GM12874 (cell line): ENCODE measurements at regions not wholly inside any gene's neighbourhood (a gene's known extent, or its start where the extent isn't known, plus 50 kb on each side); places are given as distances from the start of the nearest gene placed in this dataset.

Experiments
- TF ChIP-seq, protein P1 (sequence below): IDR thresholded peaks from 2 replicates; pipeline ENCODE4 v1.5.1; 2011; ENCODE audit warnings: low read depth, mild to moderate bottlenecking, control low read depth, low read length, moderate library complexity; ENCODE audit not compliant: insufficient read depth

DNA sequence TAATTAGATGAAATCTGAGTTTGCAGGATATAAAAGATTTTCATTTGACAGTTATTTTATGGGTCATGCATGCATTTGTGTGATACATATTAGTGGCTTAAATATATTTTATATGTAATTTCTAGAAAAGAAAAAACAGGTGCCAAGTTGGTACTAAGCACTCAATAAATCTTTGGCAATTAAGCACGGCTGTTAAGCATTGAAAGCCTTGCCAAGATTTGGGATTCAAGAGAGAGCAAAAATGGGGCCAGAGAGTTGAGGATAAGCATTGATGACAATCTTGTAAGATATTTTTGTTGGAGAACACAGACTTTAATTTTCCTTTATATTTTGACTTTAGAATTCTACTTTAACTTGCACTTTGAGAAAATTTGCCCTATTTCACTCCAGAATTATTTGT is 249.8 kb upstream of the MAD2L1 start:
- TF ChIP-seq, protein P1, sequence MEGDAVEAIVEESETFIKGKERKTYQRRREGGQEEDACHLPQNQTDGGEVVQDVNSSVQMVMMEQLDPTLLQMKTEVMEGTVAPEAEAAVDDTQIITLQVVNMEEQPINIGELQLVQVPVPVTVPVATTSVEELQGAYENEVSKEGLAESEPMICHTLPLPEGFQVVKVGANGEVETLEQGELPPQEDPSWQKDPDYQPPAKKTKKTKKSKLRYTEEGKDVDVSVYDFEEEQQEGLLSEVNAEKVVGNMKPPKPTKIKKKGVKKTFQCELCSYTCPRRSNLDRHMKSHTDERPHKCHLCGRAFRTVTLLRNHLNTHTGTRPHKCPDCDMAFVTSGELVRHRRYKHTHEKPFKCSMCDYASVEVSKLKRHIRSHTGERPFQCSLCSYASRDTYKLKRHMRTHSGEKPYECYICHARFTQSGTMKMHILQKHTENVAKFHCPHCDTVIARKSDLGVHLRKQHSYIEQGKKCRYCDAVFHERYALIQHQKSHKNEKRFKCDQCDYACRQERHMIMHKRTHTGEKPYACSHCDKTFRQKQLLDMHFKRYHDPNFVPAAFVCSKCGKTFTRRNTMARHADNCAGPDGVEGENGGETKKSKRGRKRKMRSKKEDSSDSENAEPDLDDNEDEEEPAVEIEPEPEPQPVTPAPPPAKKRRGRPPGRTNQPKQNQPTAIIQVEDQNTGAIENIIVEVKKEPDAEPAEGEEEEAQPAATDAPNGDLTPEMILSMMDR: no peak

DNA sequence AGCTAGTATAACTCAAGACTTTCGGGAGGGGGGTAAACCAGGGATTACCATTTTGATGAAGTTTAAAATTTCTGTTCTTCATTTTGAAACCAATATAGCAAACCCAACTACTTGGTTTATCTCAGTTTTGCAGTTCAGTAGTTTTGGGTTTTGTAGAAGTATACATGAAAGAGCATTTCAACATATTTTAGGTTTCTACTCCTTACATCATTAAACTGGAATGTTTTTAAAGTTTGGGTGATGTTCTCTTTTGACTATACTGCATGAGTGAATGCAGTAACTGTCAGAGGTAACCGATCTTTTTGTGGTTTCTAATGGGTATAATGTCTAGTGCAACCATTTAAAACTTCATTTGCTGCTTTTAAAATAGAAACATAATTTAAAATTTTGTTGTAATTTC is 248.3 kb upstream of the MAD2L1 start:
- TF ChIP-seq, protein P1: no peak

DNA sequence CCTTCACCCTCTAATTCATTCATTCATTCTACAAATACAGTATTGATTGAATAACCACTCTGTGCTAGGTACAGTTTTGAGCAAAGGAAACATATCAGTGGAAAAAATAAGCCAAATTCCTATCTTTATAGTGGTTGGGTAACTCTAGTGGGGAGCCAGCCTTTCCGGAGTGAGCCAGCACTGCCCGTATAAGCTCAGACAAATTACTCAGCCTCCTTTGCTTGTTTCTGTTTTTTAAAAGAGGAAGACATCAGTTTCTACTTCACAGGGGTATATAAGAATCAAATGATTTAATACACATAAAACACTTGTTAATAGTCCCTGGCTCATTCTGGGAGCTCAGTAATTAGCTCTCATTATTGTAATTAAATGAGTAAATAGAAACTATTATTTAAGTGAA is 238.2 kb upstream of the MAD2L1 start:
- TF ChIP-seq, protein P1: no peak

DNA sequence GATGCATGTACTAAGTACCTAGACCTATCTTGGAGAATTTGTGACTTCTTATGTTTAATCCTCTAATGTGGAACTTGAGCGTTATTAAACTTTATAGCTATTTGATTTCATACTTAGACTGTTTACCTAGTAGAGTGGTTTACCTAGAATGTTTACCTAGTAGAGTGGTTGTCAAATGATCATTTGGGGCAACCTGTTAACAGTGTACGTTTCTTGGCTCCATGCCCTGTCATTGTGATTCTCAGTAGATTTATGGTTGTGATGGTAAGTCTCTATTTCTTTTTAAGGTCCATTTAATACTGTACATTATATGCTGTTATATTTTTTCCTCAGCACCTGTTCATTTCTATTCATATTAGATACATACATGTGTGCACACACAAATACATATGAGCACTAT is 233.0 kb upstream of the MAD2L1 start:
- TF ChIP-seq, protein P1: no peak

DNA sequence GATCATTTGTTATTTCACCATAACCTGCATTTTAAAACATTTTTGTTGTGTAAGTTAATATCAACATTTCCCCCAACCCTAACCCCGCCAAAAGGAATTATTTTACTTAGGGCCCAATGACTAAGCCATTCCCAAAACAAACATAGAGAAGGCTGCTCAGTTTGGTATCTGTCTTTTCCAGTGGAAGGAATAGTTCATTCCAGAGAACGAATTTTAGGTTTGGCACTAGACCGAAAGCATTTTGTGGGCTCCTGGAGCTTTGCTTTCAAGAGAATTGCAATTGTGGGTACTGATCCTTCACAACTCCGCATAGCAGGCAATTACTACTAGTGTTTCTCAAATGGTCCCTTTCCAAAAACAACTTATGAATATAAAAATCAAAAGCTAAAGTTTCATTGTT is 226.7 kb upstream of the MAD2L1 start:
- TF ChIP-seq, protein P1: no peak

DNA sequence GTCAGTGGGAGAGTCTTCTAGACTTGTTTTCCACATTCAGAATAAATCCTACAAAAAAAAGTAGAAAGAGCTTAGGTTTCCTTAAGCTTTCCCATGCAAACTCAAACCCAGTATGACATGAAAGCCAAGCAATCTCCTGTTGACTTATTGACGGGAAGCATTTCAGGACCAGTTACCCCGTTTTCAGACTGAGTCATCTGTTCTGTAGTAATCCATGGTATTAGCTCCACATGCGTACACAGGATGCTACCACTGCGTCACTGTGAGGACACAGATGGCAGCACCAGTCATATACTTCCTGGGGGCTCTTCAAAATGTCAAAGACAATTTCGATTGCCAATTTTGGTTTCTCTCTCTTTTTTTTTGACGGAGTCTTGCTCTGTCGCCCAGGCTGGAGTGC is 224.9 kb upstream of the MAD2L1 start:
- TF ChIP-seq, protein P1: no peak

DNA sequence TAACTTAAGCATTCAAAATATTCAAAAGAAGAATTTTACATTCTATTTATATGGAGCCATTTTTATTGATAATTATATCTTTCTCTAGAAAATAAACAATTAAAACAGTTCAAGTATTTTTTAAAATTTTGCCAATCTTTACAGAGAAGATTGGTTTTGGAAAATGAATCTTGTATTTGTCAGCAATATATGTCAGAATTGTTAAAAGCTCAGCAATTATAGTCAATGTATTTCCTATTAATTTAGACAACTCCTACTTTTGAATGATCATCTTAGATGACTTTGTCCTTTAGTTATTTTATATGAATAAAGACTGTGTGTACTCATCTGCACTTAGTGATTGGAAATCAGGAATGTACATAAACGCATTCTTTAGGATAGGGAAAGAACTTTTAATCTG is 223.9 kb upstream of the MAD2L1 start:
- TF ChIP-seq, protein P1: no peak

DNA sequence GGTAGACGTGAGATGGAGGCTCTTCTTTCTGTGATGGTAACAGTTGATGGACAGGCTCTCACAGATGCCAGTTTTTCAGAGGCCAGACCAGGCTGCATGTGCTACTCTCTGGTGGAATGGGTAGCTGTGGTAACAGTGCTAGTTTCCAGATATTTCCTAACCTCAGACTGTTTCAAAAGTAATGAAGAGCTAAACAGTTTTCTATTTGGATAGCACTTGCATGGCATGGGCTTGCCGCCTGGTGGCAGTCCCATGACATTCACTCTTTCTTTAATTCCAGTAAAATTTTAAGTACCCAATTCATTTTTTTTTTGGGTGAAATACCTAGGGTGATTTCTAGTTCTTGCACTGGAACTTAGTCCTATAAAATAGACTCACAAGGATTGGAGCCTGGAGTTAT is 220.2 kb upstream of the MAD2L1 start:
- TF ChIP-seq, protein P1: 0 out of 2 replicates have a peak, but pooled peaks have one; percentile 12
